Esophagus (tissue), 2 donors: ENCODE measurements at regions not wholly inside any gene's neighbourhood (a gene's known extent, or its start where the extent isn't known, plus 50 kb on each side); places are given as distances from the start of the nearest gene placed in this dataset.

Experiments used
- H3K27ac ChIP-seq, 2 donors: one replicate each; pipeline ENCODE4 v1.5.1; 2013; ENCODE audit warnings: low read depth in 2 of 2, mild to moderate bottlenecking in 2 of 2, inconsistent platforms in 1 of 2, low read length in 1 of 2, moderate library complexity in 1 of 2
- H3K27me3 ChIP-seq, 2 donors: one replicate each; pipeline ENCODE4 v1.6.1; 2013; ENCODE audit warnings: low read length in 2 of 2, control low read depth in 1 of 2, mild to moderate bottlenecking in 1 of 2; ENCODE audit not compliant: insufficient read depth in 2 of 2, control insufficient read depth in 1 of 2
- H3K36me3 ChIP-seq, 2 donors: one replicate each; pipeline ENCODE4 v1.6.1; 2013; ENCODE audit warnings: low read length in 1 of 2; ENCODE audit not compliant: control insufficient read depth in 2 of 2, insufficient read depth in 2 of 2
- H3K4me1 ChIP-seq, 2 donors: one replicate each; pipeline ENCODE4 v1.6.1; 2013; ENCODE audit warnings: low read length in 1 of 2; ENCODE audit not compliant: control insufficient read depth in 2 of 2, insufficient read depth in 2 of 2
- H3K4me3 ChIP-seq, 2 donors: one replicate each; pipeline ENCODE4 v1.5.1; 2013; ENCODE audit warnings: low read length in 2 of 2, mild to moderate bottlenecking in 2 of 2, low read depth in 1 of 2, moderate library complexity in 1 of 2
- H3K9me3 ChIP-seq, 2 donors: one replicate each; pipeline ENCODE4 v1.6.1; 2013; ENCODE audit warnings: mild to moderate bottlenecking in 2 of 2, low read depth in 1 of 2, low read length in 1 of 2, moderate library complexity in 1 of 2; ENCODE audit not compliant: control insufficient read depth in 2 of 2, insufficient read depth in 1 of 2
- WGBS, 2 donors: extraction: QIAGEN DNeasy Blood & Tissue Kit; methylation state at CpG; one replicate each; pipeline ENCODE4 v1.1.7; 2013; 5-methylcytosine and 5-hydroxymethylcytosine counted together
- donor health status: healthy with polysubstance abuse.
- donor health status: Bipolar disorder and iron deficiency.

DNA sequence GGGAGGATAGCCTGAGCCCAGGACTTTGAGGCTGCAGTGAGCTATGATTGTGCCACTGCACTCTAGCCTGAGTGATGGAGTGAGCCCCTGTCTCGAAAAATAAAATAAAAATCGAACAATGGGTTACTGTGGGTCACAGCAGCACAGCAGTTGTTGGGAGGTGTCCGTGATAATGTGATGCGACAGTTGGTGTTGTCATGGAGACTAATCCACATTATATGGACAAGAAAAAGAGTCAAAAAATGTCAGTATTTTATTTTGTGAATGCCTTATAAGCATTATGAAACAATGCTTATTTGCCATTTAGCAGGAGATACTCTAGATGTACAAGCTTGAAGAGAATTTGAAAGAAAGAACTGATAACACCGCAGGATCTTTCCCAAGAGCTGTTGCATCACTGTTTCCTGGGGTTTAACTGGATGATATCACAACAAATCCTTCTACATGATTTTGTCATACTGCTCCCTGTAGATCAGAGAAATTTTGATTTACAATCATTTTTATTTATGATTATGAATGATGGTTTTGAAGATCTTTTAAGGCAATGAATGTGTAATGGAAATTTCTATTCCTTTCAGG lies 195.4 kb downstream of the BAMBI start:
- Histone ChIP-seq H3K9me3 (no peaks in the 10 kb centered on the region), H3K4me1 (no peaks in the 10 kb centered on the region)

DNA sequence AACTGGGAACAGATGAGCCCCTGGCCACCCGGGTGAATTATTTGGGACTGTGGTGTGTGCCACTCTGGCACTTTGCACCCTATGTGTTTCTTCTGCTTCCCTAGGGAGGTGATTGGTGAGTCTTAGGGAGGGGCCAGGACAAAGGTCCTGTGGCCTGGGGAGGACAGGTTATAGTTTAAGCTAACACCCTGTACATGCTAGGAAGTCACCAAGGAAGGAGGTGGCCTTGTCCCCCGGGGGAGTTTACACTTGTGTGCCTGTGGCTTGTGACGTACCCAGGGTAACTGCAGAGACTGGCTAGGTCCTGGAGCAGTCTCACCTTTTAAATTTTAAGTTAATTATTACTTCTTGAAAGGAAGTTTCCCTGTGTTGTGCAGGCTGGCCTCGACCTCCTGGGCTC lies 196.2 kb downstream of the BAMBI start:
- Histone ChIP-seq H3K4me1 (no peaks in the 10 kb centered on the region), H3K36me3 (no peaks in the 10 kb centered on the region), H3K27me3 (no peaks in the 10 kb centered on the region), H3K9me3 (no peaks in the 10 kb centered on the region), H3K27ac (no peak overlapping the region), H3K4me3 (no peak overlapping the region)
- 74 to 83% methylated on average over 4 of the region's 4 CpGs for WGBS, 2 donors

More for the DNA sequence above, 195.4 kb downstream of the BAMBI start:
- Histone ChIP-seq H3K4me3 (no peak overlapping the region), H3K36me3 (no peaks in the 10 kb centered on the region), H3K27ac (no peak overlapping the region), H3K27me3 (no peaks in the 10 kb centered on the region)
- 84 to 86% methylated on average over 5 of the region's 5 CpGs for WGBS, 2 donors

DNA sequence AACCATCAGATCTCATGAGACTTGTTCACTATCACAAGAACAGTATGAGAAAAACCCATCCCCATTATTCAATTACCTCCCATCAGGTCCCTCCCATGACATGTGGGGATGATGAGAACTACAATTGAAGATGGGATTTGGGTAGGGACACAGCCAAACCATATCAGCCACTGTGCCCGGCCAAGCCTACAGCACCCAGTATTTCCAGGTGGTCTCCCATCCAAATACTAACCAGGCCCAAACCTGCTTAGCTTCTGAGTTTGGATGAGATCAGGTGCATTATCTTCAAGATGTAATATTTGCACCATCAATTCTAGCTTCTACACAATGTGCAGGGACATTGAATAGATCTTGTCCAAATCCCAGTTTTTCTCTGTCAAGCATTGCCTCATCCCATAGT lies 196.9 kb downstream of the BAMBI start:
- H3K4me3 ChIP-seq: no peak overlapping the region
- H3K27ac ChIP-seq: no peak overlapping the region
- H3K27me3 ChIP-seq: no peaks in the 10 kb centered on the region
- H3K36me3 ChIP-seq: no peaks in the 10 kb centered on the region
- H3K4me1 ChIP-seq: no peaks in the 10 kb centered on the region
- 88 to 100% methylated on average over 1 of the region's 1 CpG for WGBS, 2 donors
- H3K9me3 ChIP-seq: no peaks in the 10 kb centered on the region

DNA sequence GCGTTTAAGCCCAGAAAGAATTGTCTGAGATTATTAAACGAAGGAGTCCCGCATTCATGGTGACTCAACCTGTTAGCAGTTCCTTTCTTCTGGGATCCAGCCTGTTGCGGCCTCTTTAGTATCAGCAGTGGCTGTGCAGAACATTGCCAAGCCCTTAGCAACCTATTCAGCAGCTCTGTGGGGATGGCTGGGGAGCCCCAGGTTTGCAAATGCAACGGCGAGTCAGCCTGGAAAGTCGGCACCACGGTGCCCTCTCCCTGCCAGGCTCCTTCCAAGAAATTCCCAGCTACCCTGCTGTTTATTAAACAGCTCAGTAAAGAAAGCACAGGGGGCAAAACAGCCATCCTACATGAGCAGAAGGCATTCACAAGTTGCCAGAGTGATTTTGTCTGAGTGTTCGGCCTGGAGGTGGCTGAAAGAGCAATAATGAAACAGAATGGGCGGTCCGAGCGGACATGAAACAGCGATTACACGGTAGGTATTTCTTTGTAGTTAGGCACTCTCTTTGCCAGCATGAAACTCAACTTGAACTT lies 198.3 kb downstream of the BAMBI start:
- Histone ChIP-seq H3K36me3 (no peaks in the 10 kb centered on the region), H3K27me3 (no peaks in the 10 kb centered on the region), H3K4me1 (peaks cover 0 to 2% of the 10 kb centered on the region in 2 donors), H3K4me3 (no peak overlapping the region), H3K27ac (no peak overlapping the region), H3K9me3 (no peaks in the 10 kb centered on the region)
- WGBS, 2 donors: 75 to 77% methylated on average over 14 of the region's 14 CpGs

DNA sequence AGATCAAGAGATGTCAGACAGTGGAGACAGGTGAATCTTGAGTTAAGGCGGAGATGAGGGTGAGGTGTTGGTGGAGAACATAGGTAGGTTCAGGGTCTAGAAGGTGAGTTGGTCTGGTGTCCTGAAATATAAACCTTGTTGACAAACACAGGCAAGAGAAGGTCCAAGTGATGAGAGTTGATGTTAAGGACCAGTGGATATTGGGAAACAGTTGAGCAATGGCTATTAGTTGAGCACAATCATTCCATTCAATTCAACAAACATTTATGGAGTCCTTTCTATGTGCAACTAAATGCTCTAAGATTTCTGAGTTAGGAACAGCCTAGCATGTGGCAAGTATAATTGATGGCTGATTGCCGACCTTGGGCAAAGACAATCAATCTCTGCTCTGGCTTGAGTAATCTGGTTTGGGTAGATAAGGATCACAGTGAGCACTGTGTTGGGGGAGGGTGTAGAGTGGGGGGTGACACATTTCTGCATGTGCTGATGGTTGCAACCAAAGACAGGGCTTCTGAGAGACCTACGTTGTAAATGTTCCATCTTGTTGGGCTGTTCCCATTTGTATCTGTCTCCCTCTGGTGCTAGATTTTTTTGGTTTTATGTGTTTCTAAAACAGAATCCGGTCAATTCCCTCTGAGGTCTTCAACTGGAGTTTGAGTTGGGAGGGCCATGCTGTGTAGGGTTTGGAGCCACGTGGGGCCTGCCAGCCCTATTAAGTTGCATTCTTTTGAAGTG lies 201.1 kb downstream of the BAMBI start:
- Histone ChIP-seq H3K4me1 (peaks cover 0 to 2% of the 10 kb centered on the region in 2 donors), H3K27me3 (no peaks in the 10 kb centered on the region), H3K4me3 (no peak overlapping the region), H3K27ac (no peak overlapping the region), H3K9me3 (no peaks in the 10 kb centered on the region), H3K36me3 (no peaks in the 10 kb centered on the region)
- 83% methylated on average over 5 of the region's 5 CpGs for WGBS, 2 donors

DNA sequence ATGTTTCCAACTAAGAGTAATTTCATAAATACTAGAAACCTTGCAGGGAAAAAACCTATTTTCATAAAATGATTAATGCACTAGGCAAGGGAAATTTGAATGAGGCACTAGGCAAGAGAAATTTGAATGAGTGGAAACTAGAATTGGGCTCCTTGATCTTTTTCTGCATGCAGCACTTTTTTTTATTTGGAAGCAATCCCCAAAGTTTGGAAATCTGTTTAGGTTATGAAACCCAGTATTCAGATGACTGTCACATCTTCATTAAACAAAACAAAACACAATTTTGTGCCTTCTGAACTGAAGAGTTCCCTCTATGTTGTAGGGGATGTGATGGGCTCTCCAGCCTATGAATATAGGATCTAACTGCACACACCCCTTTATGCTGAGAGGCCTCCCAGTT lies 201.9 kb downstream of the BAMBI start:
- no peak overlapping the region for H3K27ac ChIP-seq
- H3K36me3 ChIP-seq: no peaks in the 10 kb centered on the region
- H3K4me1 ChIP-seq: peaks cover 0 to 2% of the 10 kb centered on the region in 2 donors
- no peak overlapping the region for H3K4me3 ChIP-seq
- no peaks in the 10 kb centered on the region for H3K9me3 ChIP-seq
- H3K27me3 ChIP-seq: no peaks in the 10 kb centered on the region

DNA sequence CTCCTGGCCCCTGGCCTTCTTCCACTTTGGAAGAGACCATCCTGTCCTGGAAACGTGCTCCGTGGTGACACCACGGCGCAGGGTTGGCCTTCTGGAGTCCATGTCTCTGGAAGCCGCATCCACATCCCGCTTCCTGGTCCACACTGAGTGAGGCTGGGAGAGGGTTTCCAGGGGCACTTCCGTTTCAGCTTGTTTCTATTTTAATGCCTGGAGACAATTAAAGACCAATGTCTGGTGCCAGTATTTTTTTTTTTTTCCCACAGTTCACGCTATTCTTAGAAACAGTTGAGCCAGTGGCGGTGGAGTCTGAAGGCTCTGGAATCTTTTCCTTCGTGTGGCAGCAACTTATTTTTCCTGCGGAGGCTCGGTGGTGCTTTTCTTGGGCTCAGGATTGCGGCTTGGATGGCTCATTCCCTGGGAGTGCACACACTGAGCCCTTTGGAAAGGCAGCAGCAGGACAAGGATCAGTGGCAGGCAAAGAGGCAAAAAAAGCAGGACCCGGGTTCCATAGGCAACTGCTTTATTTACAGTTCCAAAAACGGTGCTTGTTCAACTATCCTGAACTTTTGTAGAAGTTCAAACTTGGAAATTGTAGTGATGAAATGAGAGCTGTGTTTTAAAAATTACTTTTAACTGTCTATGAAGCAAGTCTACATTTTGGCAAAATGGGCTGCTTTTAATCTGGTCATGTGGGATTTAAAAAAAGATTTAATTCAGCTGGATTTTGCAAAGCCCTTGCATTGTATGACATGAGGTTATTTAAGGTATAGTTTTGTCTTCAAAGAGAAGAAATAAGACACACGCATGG lies 202.8 kb downstream of the BAMBI start:
- peaks cover 0 to 2% of the 10 kb centered on the region in 2 donors for H3K4me1 ChIP-seq
- H3K27ac ChIP-seq: peak overlapping the region in 1 of 2 donors; percentile 18
- no peaks in the 10 kb centered on the region for H3K27me3 ChIP-seq
- H3K4me3 ChIP-seq: no peak overlapping the region
- no peaks in the 10 kb centered on the region for H3K9me3 ChIP-seq
- 64 to 70% methylated on average over 16 of the region's 16 CpGs for WGBS, 2 donors
- H3K36me3 ChIP-seq: no peaks in the 10 kb centered on the region

DNA sequence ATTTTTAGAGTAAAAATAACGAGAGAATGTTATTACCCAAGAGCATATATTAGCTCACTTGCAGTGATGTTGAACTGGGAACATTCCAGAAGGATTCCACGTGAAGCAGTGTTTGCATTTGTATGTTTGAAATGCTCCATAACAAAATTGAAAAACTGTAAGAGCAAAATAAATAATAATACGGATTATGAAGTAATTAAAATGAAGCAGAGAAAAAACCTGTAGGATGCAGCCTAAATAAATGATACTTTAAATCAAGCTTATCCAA lies 203.3 kb downstream of the BAMBI start:
- WGBS, 2 donors: 75 to 76% methylated on average over 3 of the region's 3 CpGs
- Histone ChIP-seq H3K36me3 (no peaks in the 10 kb centered on the region), H3K4me3 (no peak overlapping the region), H3K27me3 (no peaks in the 10 kb centered on the region), H3K27ac (no peak overlapping the region), H3K9me3 (no peaks in the 10 kb centered on the region), H3K4me1 (peaks cover 0 to 2% of the 10 kb centered on the region in 2 donors)

DNA sequence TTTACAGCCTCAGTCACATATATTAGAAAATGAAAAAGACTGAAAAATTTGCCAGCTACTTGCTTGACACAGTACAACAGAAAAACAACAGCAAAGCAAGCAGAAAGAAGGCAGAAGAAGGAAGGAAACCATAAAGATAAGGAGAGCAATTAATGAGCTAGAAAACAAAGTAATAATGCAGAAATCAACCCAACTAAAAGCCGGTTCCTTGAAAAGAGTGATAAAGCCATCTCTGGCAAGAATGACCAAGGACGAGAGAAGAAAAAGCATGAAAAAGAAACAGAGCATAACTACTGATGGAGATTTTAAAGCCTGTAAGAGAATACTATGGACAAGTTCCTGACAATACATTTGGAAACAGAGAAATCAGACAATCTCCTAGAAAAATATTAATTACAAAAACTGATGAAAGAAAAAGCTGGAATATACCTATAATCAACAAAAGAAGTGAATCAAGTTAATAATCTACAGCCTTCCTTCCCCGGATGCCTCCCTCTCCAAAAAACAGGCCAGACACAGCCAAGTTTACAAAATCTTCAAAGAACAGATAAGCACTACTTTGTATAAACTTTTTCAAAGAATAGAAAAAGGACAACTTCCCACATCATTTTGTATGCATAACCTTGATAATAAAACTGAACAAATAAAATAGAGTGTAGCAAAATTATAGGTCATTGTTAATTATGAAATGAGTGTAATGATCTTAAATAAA lies 204.0 kb downstream of the BAMBI start:
- Histone ChIP-seq H3K27ac (no peak overlapping the region), H3K4me1 (peaks cover 0 to 2% of the 10 kb centered on the region in 2 donors), H3K27me3 (no peaks in the 10 kb centered on the region), H3K36me3 (no peaks in the 10 kb centered on the region), H3K9me3 (no peaks in the 10 kb centered on the region), H3K4me3 (no peak overlapping the region)
- WGBS, 2 donors: 51 to 74% methylated on average over 3 of the region's 3 CpGs
